KBM-7 (cell line): ENCODE measurements at regions not wholly inside any gene's neighbourhood (a gene's known extent, or its start where the extent isn't known, plus 50 kb on each side); places are given as distances from the start of the nearest gene placed in this dataset.
"Not testable (repeated sequence)": the region's sequence is repeated elsewhere in the genome, so short reads cannot be mapped to it uniquely, and the experiment has no call there.

Experiments used
- DNase-seq: peaks from one replicate; pipeline ENCODE4 v3.0.0-alpha.2; 2015
- in situ Hi-C: fragments of 300-500 bp; cut with MboI; formaldehyde crosslinking; loops from 2 replicates; pipeline ENCODE4 v1.14.3; 2020; ENCODE audit warnings: low sequenced_read_pairs, low pct_unique_long_range_greater_than_20kb, mixed read lengths

- peak; percentile 28 for DNase-seq
- in situ Hi-C loops = no loop called here
Observed at GRCh38 chr15:81056304-81056703, 55.6 kb downstream of the TLNRD1 start.

- in situ Hi-C loops = no loop called here
- DNase-seq = no peak
Observed at GRCh38 chr15:81060470-81060869, 59.7 kb downstream of the TLNRD1 start.

- in situ Hi-C loops = no loop called here
- DNase-seq = peak; percentile 23
Observed at GRCh38 chr15:81060907-81061306, 60.2 kb downstream of the TLNRD1 start.

- in situ Hi-C loops = no loop called here
- no peak for DNase-seq
Observed at GRCh38 chr15:81061490-81062253, 60.9 kb downstream of the TLNRD1 start.

DNA sequence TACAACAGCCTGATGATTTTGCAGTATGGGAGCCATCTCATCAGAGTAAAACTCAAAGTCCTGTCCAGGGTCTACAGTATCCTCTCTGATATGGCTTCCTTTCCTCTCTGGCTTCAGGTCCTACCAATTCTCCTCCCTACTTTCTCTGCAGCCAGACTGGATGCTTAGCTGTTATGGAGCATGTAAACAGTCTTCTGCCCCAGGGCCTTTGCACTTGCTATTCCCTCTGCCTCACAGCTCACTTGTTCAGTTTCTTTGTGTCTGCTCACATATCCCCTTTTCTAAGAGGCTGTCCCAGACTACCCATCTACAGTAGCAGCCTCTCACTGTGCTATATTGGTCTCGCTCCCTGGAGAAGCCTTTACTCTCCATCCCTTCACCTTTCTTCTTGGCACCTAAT lies 62.2 kb downstream of the TLNRD1 start:
- DNase-seq = no peak
- in situ Hi-C loops = no loop called here

GRCh38 chr15:81064253-81064652 lies 63.5 kb downstream of the TLNRD1 start:
- no peak for DNase-seq
- in situ Hi-C loops = no loop called here

DNA sequence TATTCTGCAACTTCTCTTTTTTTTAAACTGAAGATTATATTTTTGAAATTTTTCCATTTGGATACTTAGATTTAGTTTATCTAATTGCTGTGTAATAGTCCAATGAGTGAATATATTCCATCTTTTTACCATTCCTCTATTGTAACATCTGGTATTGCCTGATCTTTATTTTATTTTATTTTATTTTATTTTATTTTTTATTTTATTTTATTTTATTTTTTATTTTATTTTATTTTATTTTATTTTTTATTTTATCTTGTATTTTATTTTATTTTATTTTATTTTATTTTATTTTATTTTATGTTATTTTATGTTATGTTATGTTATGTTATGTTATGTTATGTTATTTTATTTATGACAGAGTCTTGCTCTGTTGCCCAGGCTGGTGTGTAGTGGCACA lies 66.5 kb upstream of the CFAP161 start:
- in situ Hi-C loops = not testable (repeated sequence)

GRCh38 chr15:81068516-81068915 lies 65.6 kb upstream of the CFAP161 start:
- no peak for DNase-seq
- in situ Hi-C loops = no loop called here

More for the DNA sequence above, 66.5 kb upstream of the CFAP161 start:
- not testable (repeated sequence) for DNase-seq

DNA sequence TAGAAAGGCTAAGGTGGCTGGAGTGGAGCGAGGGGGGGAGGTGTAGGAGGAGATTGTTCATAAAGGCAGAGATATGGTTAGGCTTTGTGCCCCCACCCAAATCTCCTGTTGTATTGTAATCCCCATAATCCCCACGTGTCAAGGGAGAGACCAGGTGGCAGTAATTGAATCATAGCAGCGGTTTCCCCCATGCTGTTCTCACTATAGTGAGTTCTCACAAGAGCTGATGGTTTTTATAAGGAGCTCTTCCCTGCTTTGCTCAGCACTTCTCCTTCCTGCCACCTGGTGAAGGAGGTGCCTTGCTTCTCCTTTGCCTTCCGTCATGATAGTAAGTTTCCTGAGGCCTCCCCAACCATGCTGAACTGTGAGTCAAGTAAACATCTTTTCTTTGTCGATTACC lies 64.7 kb upstream of the CFAP161 start:
- in situ Hi-C loops = no loop called here
- peak; percentile 14 for DNase-seq

DNA sequence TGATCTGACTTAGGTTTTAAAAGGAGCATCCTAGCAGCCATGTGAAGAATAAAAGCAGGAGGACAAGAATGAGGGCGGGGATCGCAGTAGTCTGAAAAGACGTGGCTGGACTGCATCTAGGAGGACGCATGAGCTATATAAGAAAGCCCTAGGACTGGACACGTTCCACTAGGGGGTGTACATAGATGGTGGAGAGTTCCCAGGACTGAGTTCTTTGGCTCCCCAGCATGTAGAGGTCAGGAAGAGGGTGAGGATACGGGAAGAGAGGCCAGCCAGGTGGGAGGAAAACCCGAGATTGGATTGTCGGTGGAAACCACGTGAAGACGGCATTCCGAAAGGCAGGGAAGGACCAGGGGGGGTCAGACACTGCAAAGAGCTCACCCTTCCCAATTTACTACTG lies 64.2 kb upstream of the CFAP161 start:
- DNase-seq = no peak
- in situ Hi-C loops = no loop called here

DNA sequence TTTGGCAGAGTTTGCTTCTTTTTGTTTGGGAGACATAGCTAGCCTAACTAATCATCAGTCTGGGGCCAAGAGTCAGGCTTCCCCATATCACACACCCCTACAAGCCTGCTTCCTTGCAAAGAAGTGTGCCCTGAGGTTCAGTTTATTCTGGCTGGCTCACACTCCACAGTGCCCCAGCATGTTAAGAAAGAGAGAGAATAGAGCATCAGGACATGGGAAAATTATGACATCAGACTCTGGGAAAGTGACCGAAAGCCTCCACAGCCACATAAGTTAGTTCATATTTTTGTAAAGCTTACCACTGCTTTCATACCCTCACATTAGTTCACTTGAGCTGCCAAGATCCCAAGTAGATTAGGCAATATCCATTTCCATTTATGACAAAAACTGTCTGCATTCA lies 63.0 kb upstream of the CFAP161 start:
- no peak for DNase-seq
- in situ Hi-C loops = no loop called here

- in situ Hi-C loops = no loop called here
- no peak for DNase-seq
Observed at GRCh38 chr15:81071705-81072104, 62.4 kb upstream of the CFAP161 start.

- no peak for DNase-seq
- in situ Hi-C loops = no loop called here
Observed at GRCh38 chr15:81072551-81072950, 61.5 kb upstream of the CFAP161 start.

GRCh38 chr15:81073801-81074200 lies 60.3 kb upstream of the CFAP161 start:
- in situ Hi-C loops = no loop called here
- DNase-seq = no peak

GRCh38 chr15:81074773-81075172 lies 59.3 kb upstream of the CFAP161 start:
- DNase-seq = no peak
- in situ Hi-C loops = no loop called here

- no peak for DNase-seq
- in situ Hi-C loops = no loop called here
Observed at GRCh38 chr15:81075272-81075671, 58.8 kb upstream of the CFAP161 start.

GRCh38 chr15:81080996-81081395 lies 53.1 kb upstream of the CFAP161 start:
- in situ Hi-C loops = no loop called here
- DNase-seq = no peak

DNA sequence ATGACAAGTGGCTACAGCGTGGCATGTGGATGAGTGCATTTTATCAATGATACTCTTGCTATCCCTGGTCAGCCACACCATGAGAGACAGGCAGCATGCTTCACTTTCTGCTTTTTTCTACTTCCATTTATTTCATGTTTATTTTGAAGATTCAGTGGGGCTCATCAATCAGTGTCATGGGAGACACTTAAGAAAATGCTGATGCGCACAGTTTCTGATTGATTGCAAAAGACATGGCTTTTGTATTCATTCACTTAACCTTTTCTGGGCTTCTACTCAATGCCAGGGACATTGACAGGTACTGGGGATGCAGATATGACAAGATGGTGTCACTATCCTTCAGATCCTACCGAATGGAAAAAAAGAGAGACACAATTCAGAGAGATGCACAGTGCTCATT lies 50.9 kb upstream of the CFAP161 start:
- in situ Hi-C loops = no loop called here
- no peak for DNase-seq
